ENCODE measurements at regions not wholly inside any gene's neighbourhood (a gene's known extent, or its start where the extent isn't known, plus 50 kb on each side); places are given as distances from the start of the nearest gene placed in this dataset.

DNA sequence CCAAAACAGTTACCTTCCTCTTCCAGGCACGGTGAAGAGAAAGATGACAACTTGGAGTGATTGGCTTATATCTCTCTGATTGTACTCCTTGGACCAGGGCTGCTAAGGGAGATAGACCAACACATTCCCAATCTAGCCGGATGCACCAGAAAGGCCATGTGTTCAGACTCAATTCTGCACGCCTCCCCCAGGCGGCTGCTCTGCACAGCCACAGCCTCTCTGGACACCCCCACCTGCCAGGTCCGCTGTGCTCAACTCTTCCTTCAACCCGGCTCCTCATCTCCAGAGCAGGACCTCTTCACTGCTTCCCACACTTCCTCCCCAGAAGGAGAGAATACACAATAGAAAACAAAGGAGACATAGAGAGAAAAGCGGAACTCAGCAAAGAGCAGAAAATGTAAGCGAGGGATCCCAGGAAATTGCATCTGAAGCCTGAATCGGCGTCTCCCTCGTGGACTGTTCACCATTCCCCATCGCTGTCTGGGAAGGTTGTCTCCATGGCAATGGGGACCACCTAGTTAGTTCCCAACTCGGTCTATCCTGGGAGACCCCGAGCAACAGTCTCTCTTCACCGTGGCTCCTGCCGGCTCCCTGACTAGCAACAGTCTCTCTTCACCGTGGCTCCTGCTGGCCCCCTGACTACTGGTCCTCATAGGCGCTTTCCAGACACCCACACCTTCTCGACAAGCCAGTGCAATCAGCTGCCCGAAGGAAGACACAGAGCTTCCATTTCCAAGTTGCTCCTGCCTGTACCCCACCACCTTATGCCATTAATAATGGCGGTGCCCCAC lies 361.7 kb upstream of the MYT1L start:
- TF ChIP-seq, protein P1, sequence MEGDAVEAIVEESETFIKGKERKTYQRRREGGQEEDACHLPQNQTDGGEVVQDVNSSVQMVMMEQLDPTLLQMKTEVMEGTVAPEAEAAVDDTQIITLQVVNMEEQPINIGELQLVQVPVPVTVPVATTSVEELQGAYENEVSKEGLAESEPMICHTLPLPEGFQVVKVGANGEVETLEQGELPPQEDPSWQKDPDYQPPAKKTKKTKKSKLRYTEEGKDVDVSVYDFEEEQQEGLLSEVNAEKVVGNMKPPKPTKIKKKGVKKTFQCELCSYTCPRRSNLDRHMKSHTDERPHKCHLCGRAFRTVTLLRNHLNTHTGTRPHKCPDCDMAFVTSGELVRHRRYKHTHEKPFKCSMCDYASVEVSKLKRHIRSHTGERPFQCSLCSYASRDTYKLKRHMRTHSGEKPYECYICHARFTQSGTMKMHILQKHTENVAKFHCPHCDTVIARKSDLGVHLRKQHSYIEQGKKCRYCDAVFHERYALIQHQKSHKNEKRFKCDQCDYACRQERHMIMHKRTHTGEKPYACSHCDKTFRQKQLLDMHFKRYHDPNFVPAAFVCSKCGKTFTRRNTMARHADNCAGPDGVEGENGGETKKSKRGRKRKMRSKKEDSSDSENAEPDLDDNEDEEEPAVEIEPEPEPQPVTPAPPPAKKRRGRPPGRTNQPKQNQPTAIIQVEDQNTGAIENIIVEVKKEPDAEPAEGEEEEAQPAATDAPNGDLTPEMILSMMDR (IDR thresholded peaks at IDR 0.05; ENCODE audit: low read length), result no peak
- TF ChIP-seq EZH2phosphoT487 (IDR thresholded peaks at IDR 0.05; ENCODE audit: low read length) (no peak), EZH2 (optimal IDR thresholded peaks at IDR 0.05; ENCODE audit: low read depth, low read length) (no peak)

All from MM.1S (cell line).